Memory B cell (primary cell): ENCODE measurements at regions not wholly inside any gene's neighbourhood (a gene's known extent, or its start where the extent isn't known, plus 50 kb on each side); places are given as distances from the start of the nearest gene placed in this dataset.
A peak's percentile ranks its signal among the peaks of the same experiment; 100 is the strongest.
"Not testable (repeated sequence)": the region's sequence is repeated elsewhere in the genome, so short reads cannot be mapped to it uniquely, and the experiment has no call there.

Experiments
- ATAC-seq: fragments of 150-1000 bp; cut with Tn5 transposase; 2 replicates; pipeline ENCODE4 v1.10.0; 2021; ENCODE audit warnings: low read depth, mild to moderate bottlenecking, moderate library complexity
- DNase-seq, 2 donors: peaks; one replicate each; pipeline ENCODE4 v3.0.0; 2022; ENCODE audit warnings: low spot score in 2 of 2
- H3K27ac Mint-ChIP-seq: one replicate; pipeline ENCODE4 v1.8.0; 2022; ENCODE audit warnings: mild to moderate bottlenecking, moderate library complexity, mixed read lengths
- H3K27me3 Mint-ChIP-seq: one replicate; pipeline ENCODE4 v1.8.0; 2022; ENCODE audit warnings: mixed read lengths
- H3K36me3 Mint-ChIP-seq: one replicate; pipeline ENCODE4 v1.8.0; 2022; ENCODE audit warnings: mild to moderate bottlenecking, mixed read lengths
- H3K4me1 Mint-ChIP-seq: one replicate; pipeline ENCODE4 v1.8.0; 2022; ENCODE audit warnings: mixed read lengths
- H3K4me3 Mint-ChIP-seq: one replicate; pipeline ENCODE4 v1.8.0; 2022; ENCODE audit warnings: mild to moderate bottlenecking, moderate library complexity, mixed read lengths
- H3K9me3 Mint-ChIP-seq: one replicate; pipeline ENCODE4 v1.8.0; 2022; ENCODE audit warnings: mixed read lengths

DNA sequence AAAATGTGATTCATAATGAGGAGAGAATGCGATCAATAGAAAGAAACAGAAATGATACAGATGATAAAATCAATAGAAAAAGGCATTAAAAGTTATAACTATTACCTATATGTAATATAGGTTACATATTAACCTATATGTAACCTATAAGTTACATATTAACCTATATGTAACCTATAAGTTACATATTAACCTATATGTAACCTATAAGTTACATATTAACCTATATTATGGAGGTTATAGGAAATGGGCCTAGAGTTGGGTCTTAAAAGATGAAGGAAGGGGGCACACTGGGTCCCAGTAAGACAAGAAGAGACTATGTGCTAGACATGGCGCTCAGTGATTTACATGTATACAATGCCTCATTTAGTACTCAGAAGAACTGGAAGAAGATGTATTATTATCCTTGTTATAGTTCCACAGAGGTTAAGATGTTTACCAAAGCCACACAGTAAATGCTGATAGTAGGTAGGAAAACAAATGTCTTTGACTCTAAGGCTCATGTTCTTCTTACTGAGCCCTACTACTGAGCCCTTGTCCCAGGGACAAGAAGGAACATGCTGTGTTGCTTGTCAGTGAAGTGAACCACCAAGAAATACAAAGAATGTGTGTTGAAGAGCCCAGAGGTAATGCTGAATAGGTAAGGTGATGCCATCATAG lies 444.6 kb upstream of the PLXNA2 start:
- H3K27me3 Mint-ChIP-seq: peaks cover 3% of the 10 kb centered on the region

GRCh38 chr1:208691012-208691411 lies 446.8 kb upstream of the PLXNA2 start:
- Mint-ChIP-seq H3K4me1 (no peaks in the 10 kb centered on the region), H3K27ac (no peak overlapping the region), H3K27me3 (peaks cover 3% of the 10 kb centered on the region), H3K9me3 (no peaks in the 10 kb centered on the region), H3K4me3 (no peak overlapping the region), H3K36me3 (no peaks in the 10 kb centered on the region)
- no peak for DNase-seq
- no peak for ATAC-seq

More for the DNA sequence above, 444.6 kb upstream of the PLXNA2 start:
- DNase-seq (no peak), ATAC-seq (no peak)
- no peaks in the 10 kb centered on the region for H3K9me3 Mint-ChIP-seq
- no peak overlapping the region for H3K27ac Mint-ChIP-seq
- no peaks in the 10 kb centered on the region for H3K36me3 Mint-ChIP-seq
- H3K4me1 Mint-ChIP-seq: no peaks in the 10 kb centered on the region
- H3K4me3 Mint-ChIP-seq: no peak overlapping the region

GRCh38 chr1:208709981-208710380 lies 465.8 kb upstream of the PLXNA2 start:
- Mint-ChIP-seq H3K36me3 (no peaks in the 10 kb centered on the region), H3K4me3 (no peak overlapping the region), H3K27ac (no peak overlapping the region), H3K4me1 (no peaks in the 10 kb centered on the region), H3K9me3 (no peaks in the 10 kb centered on the region), H3K27me3 (no peaks in the 10 kb centered on the region)
- ATAC-seq (no peak), DNase-seq (no peak)

GRCh38 chr1:208714323-208714722 lies 470.1 kb upstream of the PLXNA2 start:
- H3K36me3 Mint-ChIP-seq: peaks cover 2% of the 10 kb centered on the region
- no peak overlapping the region for H3K27ac Mint-ChIP-seq
- no peak for ATAC-seq
- peaks cover 4% of the 10 kb centered on the region for H3K27me3 Mint-ChIP-seq
- DNase-seq: no peak
- H3K4me3 Mint-ChIP-seq: no peak overlapping the region
- no peaks in the 10 kb centered on the region for H3K4me1 Mint-ChIP-seq
- peaks cover 2% of the 10 kb centered on the region for H3K9me3 Mint-ChIP-seq

GRCh38 chr1:208717525-208717924 lies 473.3 kb upstream of the PLXNA2 start:
- no peak overlapping the region for H3K27ac Mint-ChIP-seq
- ATAC-seq (no peak), DNase-seq (no peak)
- peaks cover 5% of the 10 kb centered on the region for H3K27me3 Mint-ChIP-seq
- no peak overlapping the region for H3K4me3 Mint-ChIP-seq
- peaks cover 14% of the 10 kb centered on the region for H3K9me3 Mint-ChIP-seq
- H3K4me1 Mint-ChIP-seq: no peaks in the 10 kb centered on the region
- H3K36me3 Mint-ChIP-seq: peaks cover 3% of the 10 kb centered on the region

- Mint-ChIP-seq H3K36me3 (peaks cover 3% of the 10 kb centered on the region), H3K4me3 (no peak overlapping the region), H3K4me1 (no peaks in the 10 kb centered on the region), H3K9me3 (peaks cover 18% of the 10 kb centered on the region), H3K27me3 (peaks cover 5% of the 10 kb centered on the region), H3K27ac (no peak overlapping the region)
- ATAC-seq (no peak), DNase-seq (no peak)
These were observed 478.4 kb upstream of the PLXNA2 start for GRCh38 chr1:208722592-208722991.

- Mint-ChIP-seq H3K27me3 (peaks cover 2% of the 10 kb centered on the region), H3K4me3 (no peak overlapping the region), H3K36me3 (peaks cover 2% of the 10 kb centered on the region), H3K9me3 (peaks cover 16% of the 10 kb centered on the region), H3K27ac (no peak overlapping the region), H3K4me1 (no peaks in the 10 kb centered on the region)
- DNase-seq (no peak), ATAC-seq (no peak)
These were observed 479.9 kb upstream of the PLXNA2 start for GRCh38 chr1:208724079-208724478.

GRCh38 chr1:208728815-208729214 lies 484.6 kb upstream of the PLXNA2 start:
- Mint-ChIP-seq H3K4me3 (no peak overlapping the region), H3K4me1 (peaks cover 4% of the 10 kb centered on the region), H3K36me3 (no peaks in the 10 kb centered on the region), H3K27me3 (peaks cover 2% of the 10 kb centered on the region), H3K27ac (no peak overlapping the region), H3K9me3 (no peaks in the 10 kb centered on the region)
- ATAC-seq (no peak), DNase-seq (no peak)

DNA sequence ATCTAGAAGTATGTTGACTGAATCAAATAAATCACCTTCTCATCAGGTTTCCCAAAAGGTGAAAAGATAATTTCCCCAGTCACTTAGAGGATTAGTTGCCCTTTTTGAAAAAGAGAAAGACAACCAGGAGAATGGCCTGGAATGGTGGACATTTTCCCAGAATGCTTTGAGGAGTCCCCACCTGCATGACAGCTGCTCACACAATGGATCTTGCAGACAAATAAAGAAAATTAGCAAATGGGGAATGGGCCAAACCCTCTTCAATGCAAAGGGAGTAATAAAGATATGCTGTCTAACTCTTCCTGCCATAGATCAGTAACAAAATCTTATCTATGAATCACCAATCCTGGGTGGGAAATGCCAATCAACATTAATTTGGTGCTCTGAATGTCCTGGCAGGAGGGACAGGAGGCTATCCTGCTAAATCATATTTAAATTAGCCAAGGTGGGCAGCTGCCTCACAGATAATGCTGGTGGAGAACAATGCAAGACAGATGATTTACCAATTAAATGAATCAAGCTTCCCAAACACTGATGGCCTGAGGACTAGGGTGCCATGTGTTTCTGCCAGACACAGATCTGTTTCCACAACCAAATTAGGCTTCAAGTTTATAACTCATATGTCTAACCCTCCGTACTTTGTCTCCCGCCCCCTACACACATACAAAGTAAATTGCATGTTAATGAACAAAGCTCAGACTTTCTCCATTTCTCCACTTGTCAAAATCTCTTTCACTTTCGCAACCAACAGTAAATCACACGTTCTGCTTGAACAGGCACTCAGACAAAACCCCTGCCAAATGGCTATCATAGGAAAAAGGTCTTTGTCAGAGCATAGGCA lies 488.0 kb upstream of the PLXNA2 start:
- H3K27ac Mint-ChIP-seq: no peak overlapping the region
- ATAC-seq (peak; percentile 17), DNase-seq (no peak)
- peak overlapping the region; percentile 35 for H3K4me3 Mint-ChIP-seq
- H3K9me3 Mint-ChIP-seq: no peaks in the 10 kb centered on the region
- H3K4me1 Mint-ChIP-seq: peaks cover 4% of the 10 kb centered on the region
- peaks cover 2% of the 10 kb centered on the region for H3K27me3 Mint-ChIP-seq
- no peaks in the 10 kb centered on the region for H3K36me3 Mint-ChIP-seq

DNA sequence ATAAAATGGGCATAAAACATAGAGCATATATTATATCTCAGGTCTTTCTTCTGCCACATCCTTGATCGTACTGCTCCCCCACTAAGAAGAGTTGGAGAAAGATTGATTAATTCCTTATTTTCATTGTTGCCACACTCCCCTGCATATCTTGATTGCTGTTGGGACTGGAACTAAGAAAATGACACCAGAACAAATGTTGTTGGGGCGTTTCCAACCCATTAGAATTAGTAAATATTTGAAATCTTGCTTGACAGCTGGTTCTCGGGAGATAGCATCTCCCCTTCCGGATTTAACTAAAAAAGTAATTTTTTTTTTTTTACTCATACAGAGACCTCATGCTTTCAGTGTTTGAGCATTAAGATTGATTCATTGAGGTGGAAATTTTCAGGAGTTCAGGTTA lies 493.0 kb upstream of the PLXNA2 start:
- Mint-ChIP-seq H3K4me3 (no peak overlapping the region), H3K27ac (no peak overlapping the region), H3K4me1 (peaks cover 4% of the 10 kb centered on the region), H3K9me3 (peaks cover 4% of the 10 kb centered on the region), H3K36me3 (no peaks in the 10 kb centered on the region), H3K27me3 (peaks cover 2% of the 10 kb centered on the region)
- ATAC-seq (no peak), DNase-seq (no peak)

GRCh38 chr1:208737922-208738321 lies 493.7 kb upstream of the PLXNA2 start:
- ATAC-seq (no peak), DNase-seq (no peak)
- Mint-ChIP-seq H3K9me3 (peaks cover 4% of the 10 kb centered on the region), H3K36me3 (no peaks in the 10 kb centered on the region), H3K27ac (no peak overlapping the region), H3K4me1 (no peaks in the 10 kb centered on the region), H3K4me3 (no peak overlapping the region), H3K27me3 (no peaks in the 10 kb centered on the region)

- not testable (repeated sequence) for H3K4me3 Mint-ChIP-seq, H3K36me3 Mint-ChIP-seq, ATAC-seq, H3K27ac Mint-ChIP-seq, H3K9me3 Mint-ChIP-seq, H3K4me1 Mint-ChIP-seq, DNase-seq, H3K27me3 Mint-ChIP-seq
These were observed 495.5 kb upstream of the PLXNA2 start for GRCh38 chr1:208739636-208740035.

DNA sequence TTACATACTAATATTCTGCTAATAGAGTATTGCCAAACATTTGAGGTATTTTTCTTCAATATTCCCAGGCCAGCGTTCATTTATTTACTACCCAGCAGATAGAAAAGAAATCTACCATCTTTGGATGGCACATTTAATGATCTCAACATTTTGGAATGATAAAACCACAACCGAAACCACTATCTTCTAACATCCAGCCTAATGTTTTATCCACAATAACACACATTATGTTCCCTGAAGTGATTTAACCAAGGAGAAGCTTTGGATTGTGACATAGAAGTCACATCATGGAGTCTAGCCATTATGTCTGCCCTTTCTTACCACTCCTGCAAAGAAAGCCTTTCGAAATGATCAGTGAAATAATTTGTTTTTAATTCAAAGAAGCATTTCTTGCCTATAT lies 497.1 kb upstream of the PLXNA2 start:
- ATAC-seq (no peak), DNase-seq (no peak)
- Mint-ChIP-seq H3K36me3 (no peaks in the 10 kb centered on the region), H3K27me3 (peaks cover 2% of the 10 kb centered on the region), H3K27ac (no peak overlapping the region), H3K4me1 (no peaks in the 10 kb centered on the region), H3K9me3 (peaks cover 9% of the 10 kb centered on the region), H3K4me3 (no peak overlapping the region)

GRCh38 chr1:208743361-208743760 lies 499.2 kb upstream of the PLXNA2 start:
- Mint-ChIP-seq H3K4me3 (no peak overlapping the region), H3K36me3 (no peaks in the 10 kb centered on the region), H3K9me3 (peaks cover 13% of the 10 kb centered on the region), H3K27ac (no peak overlapping the region), H3K4me1 (no peaks in the 10 kb centered on the region), H3K27me3 (peaks cover 2% of the 10 kb centered on the region)
- ATAC-seq (no peak), DNase-seq (no peak)

DNA sequence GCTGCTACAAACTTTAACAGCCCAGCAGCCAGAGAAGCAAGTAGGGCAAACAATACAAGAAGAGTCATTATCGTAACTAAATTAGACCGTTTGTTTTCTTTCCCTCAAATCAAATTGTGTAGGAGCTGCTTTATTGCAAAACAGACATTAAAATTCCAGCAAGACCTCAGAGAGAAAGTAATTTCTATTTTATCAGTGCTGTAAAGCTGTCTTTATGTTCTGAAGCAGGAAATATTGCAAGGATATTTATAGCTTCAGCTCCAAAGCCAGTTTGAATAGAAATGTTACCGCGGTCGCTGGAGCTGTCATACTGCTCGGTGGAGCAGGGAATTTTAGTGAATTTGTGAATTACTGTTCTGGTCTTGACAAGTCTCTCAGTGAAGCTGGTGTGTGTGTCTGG lies 503.8 kb upstream of the PLXNA2 start:
- Mint-ChIP-seq H3K4me1 (no peaks in the 10 kb centered on the region), H3K27ac (no peak overlapping the region), H3K4me3 (no peak overlapping the region), H3K36me3 (no peaks in the 10 kb centered on the region), H3K27me3 (peaks cover 2% of the 10 kb centered on the region), H3K9me3 (peaks cover 12% of the 10 kb centered on the region)
- DNase-seq (no peak), ATAC-seq (no peak)
